ENCODE measurements at regions not wholly inside any gene's neighbourhood (a gene's known extent, or its start where the extent isn't known, plus 50 kb on each side); places are given as distances from the start of the nearest gene placed in this dataset.
"Not testable (repeated sequence)": the region's sequence is repeated elsewhere in the genome, so short reads cannot be mapped to it uniquely, and the experiment has no call there.

- Mint-ChIP-seq H3K27ac (no peak overlapping the region), H3K36me3 (ENCODE audit: insufficient read depth) (peaks cover 2% of the 10 kb centered on the region), H3K4me1 (ENCODE audit: low read depth) (peaks cover 5% of the 10 kb centered on the region), H3K27me3 (peaks cover 3% of the 10 kb centered on the region), H3K9me3 (ENCODE audit: low read depth) (peaks cover 4% of the 10 kb centered on the region), H3K4me3 (ENCODE audit: low read depth) (no peak overlapping the region)
- DNase-seq (ENCODE audit: low spot score, unreplicated experiment) = no peak
- TF ChIP-seq CTCF (IDR thresholded peaks at IDR 0.05; ENCODE audit: unreplicated experiment) = peak; percentile 24
Measured at GRCh38 chr6:8170245-8170644, 67.9 kb upstream of the EEF1E1 start.

- Mint-ChIP-seq H3K36me3 (ENCODE audit: insufficient read depth) (peaks cover 4% of the 10 kb centered on the region), H3K4me1 (ENCODE audit: low read depth) (peaks cover 5% of the 10 kb centered on the region), H3K4me3 (ENCODE audit: low read depth) (no peak overlapping the region), H3K27ac (no peak overlapping the region), H3K27me3 (peaks cover 3% of the 10 kb centered on the region), H3K9me3 (ENCODE audit: low read depth) (no peaks in the 10 kb centered on the region)
- no peak for DNase-seq (ENCODE audit: low spot score, unreplicated experiment)
- TF ChIP-seq CTCF (IDR thresholded peaks at IDR 0.05; ENCODE audit: unreplicated experiment) = no peak
Measured at GRCh38 chr6:8166156-8166555, 63.8 kb upstream of the EEF1E1 start.

DNA sequence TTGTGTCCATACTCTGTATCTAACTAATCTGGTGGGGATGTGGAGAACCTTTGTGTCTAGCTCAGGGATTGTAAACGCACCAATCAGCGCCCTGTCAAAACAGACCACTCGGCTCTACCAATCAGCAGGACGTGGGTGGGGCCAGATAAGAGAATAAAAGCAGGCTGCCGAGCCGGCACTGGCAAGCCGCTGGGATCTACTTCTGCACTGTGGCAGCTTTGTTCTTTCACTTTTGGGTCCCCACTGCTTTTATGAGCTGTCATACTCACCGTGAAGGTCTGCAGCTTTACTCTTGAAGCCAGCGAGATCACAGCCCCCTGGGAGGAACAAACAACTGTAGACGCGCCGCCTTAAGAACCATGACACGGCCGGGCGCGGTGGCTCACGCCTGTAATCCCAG, 62.7 kb upstream of the EEF1E1 start:
- not testable (repeated sequence) for DNase-seq (ENCODE audit: low spot score, unreplicated experiment); H3K4me3 Mint-ChIP-seq (ENCODE audit: low read depth); H3K4me1 Mint-ChIP-seq (ENCODE audit: low read depth); H3K27ac Mint-ChIP-seq; H3K9me3 Mint-ChIP-seq (ENCODE audit: low read depth); H3K36me3 Mint-ChIP-seq (ENCODE audit: insufficient read depth); H3K27me3 Mint-ChIP-seq

DNA sequence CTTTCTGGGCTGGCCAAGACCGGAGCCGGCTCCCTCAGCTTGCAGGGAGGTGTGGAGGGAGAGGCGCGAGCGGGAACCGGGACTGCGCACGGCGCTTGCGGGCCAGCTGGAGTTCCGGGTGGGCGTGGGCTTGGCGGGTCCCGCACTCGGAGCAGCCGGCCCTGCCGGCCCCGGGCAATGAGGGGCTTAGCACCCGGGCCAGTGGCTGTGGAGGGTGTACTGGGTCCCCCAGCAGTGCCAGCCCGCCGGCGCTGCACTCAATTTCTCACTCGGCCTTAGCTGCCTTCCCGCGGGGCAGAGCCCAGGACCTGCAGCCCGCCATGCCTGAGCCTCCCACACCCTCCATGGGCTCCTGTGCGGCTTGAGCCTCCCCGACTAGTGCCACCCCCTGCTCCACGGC, 61.9 kb upstream of the EEF1E1 start:
- not testable (repeated sequence) for H3K9me3 Mint-ChIP-seq (ENCODE audit: low read depth); H3K27me3 Mint-ChIP-seq; DNase-seq (ENCODE audit: low spot score, unreplicated experiment); H3K27ac Mint-ChIP-seq; H3K36me3 Mint-ChIP-seq (ENCODE audit: insufficient read depth); H3K4me3 Mint-ChIP-seq (ENCODE audit: low read depth)
- peaks cover 10% of the 10 kb centered on the region for H3K4me1 Mint-ChIP-seq (ENCODE audit: low read depth)

DNA sequence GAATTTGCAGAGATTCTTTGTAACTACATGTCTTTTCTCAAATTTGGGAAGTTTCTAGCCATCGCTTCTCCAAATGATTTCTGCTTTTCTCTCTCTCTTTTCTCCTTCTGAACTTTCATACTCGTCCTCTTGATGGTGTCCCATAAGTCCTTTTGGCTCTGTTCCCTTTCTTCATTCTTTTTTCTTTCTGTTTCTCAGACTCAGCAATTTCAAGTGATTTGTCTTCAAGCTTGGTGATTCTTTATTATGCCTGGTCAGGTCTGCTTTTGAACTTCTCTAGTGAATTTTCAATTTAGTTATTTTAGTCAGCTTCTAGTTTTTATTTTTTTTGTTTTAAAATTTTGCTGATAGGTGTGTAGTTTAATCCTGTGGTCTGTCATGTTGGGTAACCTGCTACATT, 57.6 kb upstream of the EEF1E1 start:
- Mint-ChIP-seq H3K27ac (no peak overlapping the region), H3K9me3 (ENCODE audit: low read depth) (no peaks in the 10 kb centered on the region)

GRCh38 chr6:8157839-8158238, 55.5 kb upstream of the EEF1E1 start:
- TF ChIP-seq CTCF (IDR thresholded peaks at IDR 0.05; ENCODE audit: unreplicated experiment) = no peak
- peaks cover 26% of the 10 kb centered on the region for H3K4me1 Mint-ChIP-seq (ENCODE audit: low read depth)
- H3K4me3 Mint-ChIP-seq (ENCODE audit: low read depth) = no peak overlapping the region
- H3K27me3 Mint-ChIP-seq = no peaks in the 10 kb centered on the region
- no peaks in the 10 kb centered on the region for H3K9me3 Mint-ChIP-seq (ENCODE audit: low read depth)
- no peak for DNase-seq (ENCODE audit: low spot score, unreplicated experiment)
- no peak overlapping the region for H3K27ac Mint-ChIP-seq
- no peaks in the 10 kb centered on the region for H3K36me3 Mint-ChIP-seq (ENCODE audit: insufficient read depth)

More for the DNA sequence above, 57.6 kb upstream of the EEF1E1 start:
- Mint-ChIP-seq H3K27me3 (no peaks in the 10 kb centered on the region), H3K36me3 (ENCODE audit: insufficient read depth) (peaks cover under 1% of the 10 kb centered on the region), H3K4me1 (ENCODE audit: low read depth) (peaks cover 26% of the 10 kb centered on the region), H3K4me3 (ENCODE audit: low read depth) (no peak overlapping the region)
- DNase-seq (ENCODE audit: low spot score, unreplicated experiment) = no peak
- no peak for TF ChIP-seq CTCF (IDR thresholded peaks at IDR 0.05; ENCODE audit: unreplicated experiment)
